DMS79 treated with DMSO at 0.1 percent for 48 hours (cell line): ENCODE measurements at regions not wholly inside any gene's neighbourhood (a gene's known extent, or its start where the extent isn't known, plus 50 kb on each side); places are given as distances from the start of the nearest gene placed in this dataset.

Experiments used
- DNase-seq: peaks from one replicate; lab custom pipeline; 2025; lab: John Stamatoyannopoulos, UW

GRCh38 chr21:21722731-21723130 is 724.5 kb downstream of the NCAM2 start:
- DNase-seq: no peak

- DNase-seq: no peak
Observed at GRCh38 chr21:21730512-21730911, 732.3 kb downstream of the NCAM2 start.

GRCh38 chr21:21731626-21732025 is 733.4 kb downstream of the NCAM2 start:
- DNase-seq: no peak

- DNase-seq: no peak
Observed at GRCh38 chr21:21734088-21734487, 735.9 kb downstream of the NCAM2 start.

GRCh38 chr21:21737186-21737585 is 739.0 kb downstream of the NCAM2 start:
- DNase-seq: no peak

GRCh38 chr21:21740207-21740606 is 742.0 kb downstream of the NCAM2 start:
- no peak for DNase-seq

- DNase-seq: no peak
Observed at GRCh38 chr21:21750124-21750825, 752.1 kb downstream of the NCAM2 start.

GRCh38 chr21:21751286-21751685 is 753.1 kb downstream of the NCAM2 start:
- no peak for DNase-seq

GRCh38 chr21:21762855-21763254 is 764.6 kb downstream of the NCAM2 start:
- DNase-seq: no peak

- no peak for DNase-seq
Observed at GRCh38 chr21:21764281-21764680, 766.1 kb downstream of the NCAM2 start.

- DNase-seq: no peak
Observed at GRCh38 chr21:21767276-21767675, 769.1 kb downstream of the NCAM2 start.

- no peak for DNase-seq
Observed at GRCh38 chr21:21788591-21788990, 790.4 kb downstream of the NCAM2 start.

- DNase-seq: no peak
Observed at GRCh38 chr21:21801921-21802320, 803.7 kb downstream of the NCAM2 start.

GRCh38 chr21:21806711-21807597 is 808.7 kb downstream of the NCAM2 start:
- no peak for DNase-seq

- DNase-seq: no peak
Observed at GRCh38 chr21:21807598-21807903, 809.3 kb downstream of the NCAM2 start.

GRCh38 chr21:21813289-21813688 is 815.1 kb downstream of the NCAM2 start:
- DNase-seq: no peak

GRCh38 chr21:21813934-21814333 is 815.7 kb downstream of the NCAM2 start:
- no peak for DNase-seq

- no peak for DNase-seq
Observed at GRCh38 chr21:21816778-21817177, 818.6 kb downstream of the NCAM2 start.

GRCh38 chr21:21818898-21819297 is 820.7 kb downstream of the NCAM2 start:
- no peak for DNase-seq

- DNase-seq: no peak
Observed at GRCh38 chr21:21828130-21828529, 829.9 kb downstream of the NCAM2 start.

- DNase-seq: no peak
Observed at GRCh38 chr21:21831036-21831435, 832.8 kb downstream of the NCAM2 start.

GRCh38 chr21:21845901-21846300 is 847.7 kb downstream of the NCAM2 start:
- no peak for DNase-seq

- DNase-seq: no peak
Observed at GRCh38 chr21:21851205-21851604, 853.0 kb downstream of the NCAM2 start.

- DNase-seq: no peak
Observed at GRCh38 chr21:21851657-21852056, 853.4 kb downstream of the NCAM2 start.
